Activated naive CD8-positive, alpha-beta T cell treated with anti-CD3 and anti-CD28 coated beads, Interleukin-2, amount 50 U/mL, for 24 hours (primary cell): ENCODE measurements at regions not wholly inside any gene's neighbourhood (a gene's known extent, or its start where the extent isn't known, plus 50 kb on each side); places are given as distances from the start of the nearest gene placed in this dataset.
"Not testable (repeated sequence)": the region's sequence is repeated elsewhere in the genome, so short reads cannot be mapped to it uniquely, and the experiment has no call there.

Experiments used
- ATAC-seq: fragments of 150-1000 bp; cut with Tn5 transposase; one replicate; pipeline ENCODE4 v1.10.0; 2021
- DNase-seq: peaks from one replicate; pipeline ENCODE4 v3.0.0; 2021
- H3K27ac Mint-ChIP-seq: one replicate; pipeline ENCODE4 v1.8.0; 2021; ENCODE audit warnings: mild to moderate bottlenecking, mixed read lengths
- H3K27me3 Mint-ChIP-seq: one replicate; pipeline ENCODE4 v1.8.0; 2021; ENCODE audit warnings: mixed read lengths
- H3K36me3 Mint-ChIP-seq: one replicate; pipeline ENCODE4 v1.8.0; 2021; ENCODE audit warnings: low read depth, mixed read lengths
- H3K4me1 Mint-ChIP-seq: one replicate; pipeline ENCODE4 v1.8.0; 2021; ENCODE audit warnings: mixed read lengths
- H3K4me3 Mint-ChIP-seq: one replicate; pipeline ENCODE4 v1.8.0; 2021; ENCODE audit warnings: mild to moderate bottlenecking, moderate library complexity, mixed read lengths
- H3K9me3 Mint-ChIP-seq: one replicate; pipeline ENCODE4 v1.8.0; 2021; ENCODE audit warnings: mixed read lengths

- Mint-ChIP-seq H3K9me3 (no peaks in the 10 kb centered on the region), H3K4me1 (no peaks in the 10 kb centered on the region), H3K36me3 (no peaks in the 10 kb centered on the region), H3K27me3 (peaks cover 7% of the 10 kb centered on the region), H3K4me3 (no peak overlapping the region), H3K27ac (no peak overlapping the region)
- DNase-seq = no peak
- no peak for ATAC-seq
Observed at GRCh38 chr1:48071513-48071912, 74.3 kb upstream of the TRABD2B start.

- no peaks in the 10 kb centered on the region for H3K4me1 Mint-ChIP-seq
- DNase-seq (no peak), ATAC-seq (no peak)
- no peaks in the 10 kb centered on the region for H3K9me3 Mint-ChIP-seq
- no peaks in the 10 kb centered on the region for H3K36me3 Mint-ChIP-seq
- peaks cover 3% of the 10 kb centered on the region for H3K27me3 Mint-ChIP-seq
- no peak overlapping the region for H3K27ac Mint-ChIP-seq
- no peak overlapping the region for H3K4me3 Mint-ChIP-seq
Observed at GRCh38 chr1:48070396-48070750, 73.2 kb upstream of the TRABD2B start.

- DNase-seq (no peak), ATAC-seq (no peak)
- Mint-ChIP-seq H3K27me3 (peaks cover 3% of the 10 kb centered on the region), H3K36me3 (no peaks in the 10 kb centered on the region), H3K4me1 (no peaks in the 10 kb centered on the region), H3K4me3 (no peak overlapping the region), H3K27ac (no peak overlapping the region), H3K9me3 (no peaks in the 10 kb centered on the region)
Observed at GRCh38 chr1:48069662-48070395, 72.6 kb upstream of the TRABD2B start.

- no peaks in the 10 kb centered on the region for H3K9me3 Mint-ChIP-seq
- DNase-seq (no peak), ATAC-seq (no peak)
- H3K4me1 Mint-ChIP-seq = no peaks in the 10 kb centered on the region
- no peak overlapping the region for H3K4me3 Mint-ChIP-seq
- H3K27me3 Mint-ChIP-seq = peaks cover 3% of the 10 kb centered on the region
- H3K36me3 Mint-ChIP-seq = no peaks in the 10 kb centered on the region
- no peak overlapping the region for H3K27ac Mint-ChIP-seq
Observed at GRCh38 chr1:48068206-48068605, 71.0 kb upstream of the TRABD2B start.

- H3K27ac Mint-ChIP-seq = no peak overlapping the region
- no peaks in the 10 kb centered on the region for H3K9me3 Mint-ChIP-seq
- H3K4me1 Mint-ChIP-seq = no peaks in the 10 kb centered on the region
- no peak for DNase-seq
- no peak overlapping the region for H3K4me3 Mint-ChIP-seq
- ATAC-seq = no peak
- H3K27me3 Mint-ChIP-seq = no peaks in the 10 kb centered on the region
- no peaks in the 10 kb centered on the region for H3K36me3 Mint-ChIP-seq
Observed at GRCh38 chr1:48066936-48067335, 69.8 kb upstream of the TRABD2B start.

GRCh38 chr1:48064693-48065092 is 67.5 kb upstream of the TRABD2B start:
- not testable (repeated sequence) for H3K36me3 Mint-ChIP-seq, DNase-seq, H3K4me1 Mint-ChIP-seq

GRCh38 chr1:48062353-48062752 is 65.2 kb upstream of the TRABD2B start:
- no peak for ATAC-seq
- Mint-ChIP-seq H3K9me3 (no peaks in the 10 kb centered on the region), H3K4me3 (no peak overlapping the region)

More at GRCh38 chr1:48064693-48065092, 67.5 kb upstream of the TRABD2B start:
- H3K27ac Mint-ChIP-seq, ATAC-seq, H3K9me3 Mint-ChIP-seq, H3K27me3 Mint-ChIP-seq, H3K4me3 Mint-ChIP-seq: not testable (repeated sequence)

DNA sequence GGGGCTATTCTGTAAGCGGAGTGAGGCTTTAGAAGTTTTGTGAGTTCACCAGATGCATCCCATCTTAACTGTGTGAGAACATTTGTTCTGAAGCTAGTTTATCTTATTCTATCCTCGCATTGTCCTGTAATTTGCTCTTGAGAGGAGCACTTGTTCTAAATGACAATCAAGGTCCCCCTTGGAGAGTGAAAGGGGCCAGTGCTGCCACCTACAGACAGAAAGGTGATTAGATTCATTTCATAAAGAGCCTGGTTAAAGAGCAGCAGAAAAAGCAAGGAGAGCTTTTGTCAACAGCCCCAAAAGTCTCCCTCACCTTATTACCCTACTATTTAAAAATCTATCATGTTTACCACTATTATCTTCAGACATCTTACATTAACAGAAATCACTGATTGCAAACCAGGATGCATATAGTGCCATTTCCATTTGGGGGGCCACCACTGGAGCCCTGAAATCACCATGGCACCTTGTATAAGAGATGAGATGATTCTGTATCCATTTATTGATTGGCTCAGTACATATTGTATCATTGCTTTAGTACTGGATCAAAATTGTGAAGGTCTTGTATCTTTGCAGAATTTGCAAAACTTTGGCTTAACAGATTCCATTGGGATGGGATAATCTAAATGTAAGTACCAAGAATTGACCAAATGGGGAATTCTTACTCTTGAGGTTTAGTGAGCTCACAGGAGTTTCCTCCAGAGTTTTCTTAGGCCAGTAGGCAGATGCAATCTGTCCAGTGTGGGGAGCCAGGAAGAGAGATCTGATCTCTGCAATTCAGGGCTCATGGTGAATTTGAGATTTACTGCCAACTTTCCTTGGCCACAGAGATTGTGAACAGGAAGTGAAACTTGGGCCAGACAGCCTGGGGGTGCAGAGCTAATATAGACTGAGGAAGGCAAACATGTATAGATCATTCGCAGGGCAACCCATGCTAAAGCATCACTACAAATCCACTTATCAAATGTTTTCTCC is 64.3 kb upstream of the TRABD2B start:
- Mint-ChIP-seq H3K36me3 (no peaks in the 10 kb centered on the region), H3K4me1 (no peaks in the 10 kb centered on the region), H3K27ac (no peak overlapping the region), H3K9me3 (no peaks in the 10 kb centered on the region), H3K27me3 (peaks cover 2% of the 10 kb centered on the region), H3K4me3 (no peak overlapping the region)
- ATAC-seq (no peak), DNase-seq (peak; percentile 33)

More at GRCh38 chr1:48062353-48062752, 65.2 kb upstream of the TRABD2B start:
- Mint-ChIP-seq H3K36me3 (no peaks in the 10 kb centered on the region), H3K4me1 (no peaks in the 10 kb centered on the region), H3K27ac (no peak overlapping the region), H3K27me3 (peaks cover 2% of the 10 kb centered on the region)
- no peak for DNase-seq

DNA sequence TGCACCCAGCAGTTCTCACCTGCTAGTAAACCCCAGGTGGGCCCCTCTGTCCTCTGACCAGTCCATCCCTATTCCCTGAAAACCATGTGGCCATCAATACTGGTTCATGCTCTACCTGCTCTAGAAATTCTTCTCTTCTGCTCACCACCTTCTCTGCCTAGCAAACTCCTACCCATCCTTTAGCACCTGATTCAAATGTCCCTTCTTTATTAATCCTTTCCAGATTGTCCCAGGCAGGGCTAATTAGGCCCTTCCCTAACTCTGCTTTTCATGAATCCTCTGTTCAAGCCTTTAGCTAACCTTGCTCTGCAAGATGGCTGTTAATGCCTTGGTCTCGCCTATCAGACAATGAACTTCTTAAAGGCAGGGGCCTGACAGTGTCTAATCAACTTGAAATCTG is 62.1 kb upstream of the TRABD2B start:
- Mint-ChIP-seq H3K27me3 (peaks cover 4% of the 10 kb centered on the region), H3K4me3 (no peak overlapping the region), H3K36me3 (no peaks in the 10 kb centered on the region), H3K27ac (no peak overlapping the region), H3K4me1 (no peaks in the 10 kb centered on the region), H3K9me3 (no peaks in the 10 kb centered on the region)
- DNase-seq = no peak
- ATAC-seq = no peak

DNA sequence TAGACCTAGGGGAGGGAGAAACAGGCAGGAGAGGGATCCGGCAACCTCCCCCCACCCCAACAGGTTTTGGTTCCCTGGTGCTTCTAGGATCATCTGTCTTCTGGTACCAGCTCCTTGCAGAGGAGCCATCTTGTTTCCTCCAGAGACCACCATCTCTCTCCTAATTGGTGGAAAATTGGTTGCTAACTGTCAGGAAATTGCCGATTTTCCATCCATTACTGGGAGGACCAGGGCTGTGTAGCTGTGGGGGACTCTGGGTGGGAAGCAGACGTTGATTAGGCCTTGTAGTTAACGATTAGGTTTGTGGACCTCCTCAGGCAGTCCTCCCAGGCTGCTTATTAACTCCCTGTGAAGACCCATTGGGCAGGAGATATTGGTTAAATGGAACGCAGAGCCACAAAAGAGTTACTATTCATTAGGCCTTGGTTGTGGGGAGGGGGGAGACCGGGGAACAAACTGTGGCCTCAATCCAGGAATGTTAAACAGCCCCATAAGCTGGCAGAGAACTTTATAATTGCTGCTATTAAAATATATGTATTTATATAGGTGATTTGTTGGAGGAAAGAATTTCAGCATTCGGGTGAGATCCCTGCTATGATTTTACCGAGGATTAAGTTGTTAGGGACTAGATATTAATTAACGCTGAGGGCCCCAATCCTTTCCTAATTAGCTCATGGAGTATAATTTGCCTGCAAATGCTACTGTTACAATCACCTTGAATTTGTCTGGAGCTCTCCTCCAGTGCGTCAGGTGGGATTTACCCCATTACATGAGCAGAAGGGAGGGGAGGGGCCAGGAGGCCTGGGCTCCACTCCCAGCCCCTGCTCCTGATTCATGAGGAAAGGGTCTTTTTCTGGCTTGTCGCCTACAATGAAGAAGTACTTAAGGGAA is 61.2 kb upstream of the TRABD2B start:
- Mint-ChIP-seq H3K36me3 (no peaks in the 10 kb centered on the region), H3K4me3 (no peak overlapping the region), H3K27me3 (peaks cover 4% of the 10 kb centered on the region), H3K9me3 (no peaks in the 10 kb centered on the region), H3K27ac (no peak overlapping the region), H3K4me1 (no peaks in the 10 kb centered on the region)
- no peak for DNase-seq
- ATAC-seq = no peak

- no peak for DNase-seq
- ATAC-seq = no peak
- no peaks in the 10 kb centered on the region for H3K36me3 Mint-ChIP-seq
- H3K27me3 Mint-ChIP-seq = peaks cover 4% of the 10 kb centered on the region
- no peak overlapping the region for H3K4me3 Mint-ChIP-seq
- H3K9me3 Mint-ChIP-seq = no peaks in the 10 kb centered on the region
- H3K27ac Mint-ChIP-seq = no peak overlapping the region
- H3K4me1 Mint-ChIP-seq = no peaks in the 10 kb centered on the region
Observed at GRCh38 chr1:48057249-48057648, 60.1 kb upstream of the TRABD2B start.

- Mint-ChIP-seq H3K4me3 (no peak overlapping the region), H3K36me3 (no peaks in the 10 kb centered on the region), H3K27ac (no peak overlapping the region), H3K9me3 (no peaks in the 10 kb centered on the region), H3K27me3 (peaks cover 4% of the 10 kb centered on the region), H3K4me1 (no peaks in the 10 kb centered on the region)
- DNase-seq = no peak
- no peak for ATAC-seq
Observed at GRCh38 chr1:48055876-48056764, 58.9 kb upstream of the TRABD2B start.

GRCh38 chr1:48054232-48054631 is 57.0 kb upstream of the TRABD2B start:
- no peak for ATAC-seq
- no peak for DNase-seq

GRCh38 chr1:48052923-48053291 is 55.7 kb upstream of the TRABD2B start:
- Mint-ChIP-seq H3K27me3 (peaks cover 8% of the 10 kb centered on the region), H3K9me3 (no peaks in the 10 kb centered on the region), H3K27ac (no peak overlapping the region), H3K4me1 (no peaks in the 10 kb centered on the region), H3K36me3 (no peaks in the 10 kb centered on the region), H3K4me3 (no peak overlapping the region)
- no peak for ATAC-seq
- no peak for DNase-seq

More at GRCh38 chr1:48054232-48054631, 57.0 kb upstream of the TRABD2B start:
- Mint-ChIP-seq H3K36me3 (no peaks in the 10 kb centered on the region), H3K4me3 (no peak overlapping the region), H3K27ac (no peak overlapping the region), H3K27me3 (peaks cover 4% of the 10 kb centered on the region), H3K9me3 (no peaks in the 10 kb centered on the region), H3K4me1 (no peaks in the 10 kb centered on the region)
